PFSK-1 (cell line): ENCODE measurements at regions not wholly inside any gene's neighbourhood (a gene's known extent, or its start where the extent isn't known, plus 50 kb on each side); places are given as distances from the start of the nearest gene placed in this dataset.

ENCODE experiments used
- REST ChIP-seq, 2 experiments: IDR thresholded peaks; 2 replicates each; pipeline versions ENCODE4 v1.6.1 to v1.8.0; 2011 to 2012; ENCODE audit warnings: low read depth in 2 of 2, low read length in 2 of 2, control low read depth in 1 of 2, inconsistent platforms in 1 of 2, mild to moderate bottlenecking in 1 of 2, moderate library complexity in 1 of 2; ENCODE audit not compliant: insufficient read depth in 1 of 2
- SIN3A ChIP-seq: IDR thresholded peaks from 2 replicates; pipeline ENCODE4 v1.6.1; 2012; ENCODE audit warnings: mild to moderate bottlenecking, low read length, moderate library complexity, borderline replicate concordance; ENCODE audit not compliant: insufficient read depth

GRCh38 chr4:137748616-137749015 lies 216.3 kb upstream of the PCDH18 start:
- no peak for TF ChIP-seq REST (IDR thresholded peaks at IDR 0.05; ENCODE audit: insufficient read depth in 1 of 2, low read depth in 2 of 2, low read length in 2 of 2)
- no peak for TF ChIP-seq SIN3A
